ENCODE measurements at regions not wholly inside any gene's neighbourhood (a gene's known extent, or its start where the extent isn't known, plus 50 kb on each side); places are given as distances from the start of the nearest gene placed in this dataset.

- Histone ChIP-seq H2AFZ (ENCODE audit: low read length) (no peak overlapping the region), H3K9ac (ENCODE audit: extremely low read depth, insufficient read length, low read length) (no peak overlapping the region), H3K4me1 (ENCODE audit: insufficient read depth, low read length) (peaks cover 4% of the 10 kb centered on the region; the same call in 1 of the 2 replicates), H3K27me3 (ENCODE audit: insufficient read depth, low read length) (no peaks in the 10 kb centered on the region), H3K27ac (ENCODE audit: insufficient read length, low read depth, low read length) (no peak overlapping the region), H2AK5ac (ENCODE audit: insufficient read length, low read length) (no peak overlapping the region), H3K79me2 (ENCODE audit: insufficient read depth, low read length) (no peaks in the 10 kb centered on the region), H3K56ac (ENCODE audit: insufficient read length, low read depth, low read length) (no peak overlapping the region), H2BK12ac (ENCODE audit: insufficient read length, low read depth, low read length) (no peak overlapping the region), H3K9me3 (ENCODE audit: control insufficient read depth, low read depth, low read length) (no peaks in the 10 kb centered on the region), H2BK15ac (ENCODE audit: low read depth, low read length) (no peak overlapping the region), H3K23me2 (ENCODE audit: insufficient read length, low read depth, low read length, poor library complexity, severe bottlenecking) (no peaks in the 10 kb centered on the region), H4K8ac (replicated peaks; ENCODE audit: insufficient read length, low read depth, low read length) (no peak overlapping the region), H2BK120ac (ENCODE audit: low read depth, low read length, poor library complexity, severe bottlenecking) (no peak overlapping the region), H3K4ac (ENCODE audit: low read depth, low read length) (no peak overlapping the region), H3K79me1 (ENCODE audit: insufficient read depth, low read depth, low read length, poor library complexity, severe bottlenecking) (no peaks in the 10 kb centered on the region), H3T11ph (ENCODE audit: low read length) (no peak overlapping the region), H3K14ac (ENCODE audit: insufficient read depth, low read length) (no peak overlapping the region), H4K20me1 (ENCODE audit: control insufficient read depth, insufficient read depth, insufficient read length) (no peaks in the 10 kb centered on the region), H2BK5ac (ENCODE audit: insufficient read length, low read length) (no peak overlapping the region), H4K5ac (ENCODE audit: insufficient read length, low read depth, low read length) (no peak overlapping the region), H3K4me2 (ENCODE audit: insufficient read depth, insufficient read length, low read length) (no peak overlapping the region), H4K91ac (ENCODE audit: insufficient read length, low read depth, low read length) (no peak overlapping the region), H2BK20ac (ENCODE audit: low read depth, low read length, poor library complexity, severe bottlenecking) (no peak overlapping the region), H3K18ac (ENCODE audit: insufficient read length, low read depth, low read length) (no peak overlapping the region), H3K23ac (ENCODE audit: insufficient read length, low read depth, low read length) (no peak overlapping the region)
- Mint-ChIP-seq H3K27me3 (ENCODE audit: low read depth) (no peaks in the 10 kb centered on the region; the same call in 1 of the 2 replicates), H3K9me3 (no peaks in the 10 kb centered on the region), H3K27ac (no peak overlapping the region), H3K4me1 (peaks cover 17 to 21% of the 10 kb centered on the region in 2 experiments), H3K4me3 (no peak overlapping the region), H3K36me3 (ENCODE audit: insufficient read depth in 1 of 3, low read depth in 3 of 3) (no peaks in the 10 kb centered on the region; a peak in 1 of 7 replicates)
- TF ChIP-seq CTCF (conservative IDR thresholded peaks at IDR 0.05): no peak
- no peak for DNase-seq
Measured at GRCh38 chr2:220219371-220219770, 591.9 kb downstream of the SLC4A3 start.
